ENCODE measurements at regions not wholly inside any gene's neighbourhood (a gene's known extent, or its start where the extent isn't known, plus 50 kb on each side); places are given as distances from the start of the nearest gene placed in this dataset.

DNA sequence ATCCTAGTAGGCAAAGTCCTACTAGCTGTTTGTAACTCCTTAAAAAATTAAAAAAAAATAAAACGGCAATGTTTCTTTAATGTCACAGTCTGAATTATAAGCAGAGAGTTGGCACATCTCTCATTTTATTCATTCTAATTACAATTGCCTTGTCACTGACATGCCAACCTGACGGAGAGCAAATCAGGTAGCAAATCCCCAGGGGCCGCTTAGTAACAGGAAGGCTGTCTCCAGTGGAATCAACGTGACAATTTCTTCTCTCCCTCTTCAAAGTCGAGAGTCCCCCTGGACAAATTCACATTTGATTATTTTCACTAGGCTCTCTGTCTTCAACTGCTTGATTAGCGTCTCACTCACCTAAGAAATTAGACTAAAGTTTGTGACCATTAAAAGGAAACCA is 1598.9 kb upstream of the PIK3C3 start:
- no peak for TF ChIP-seq GABPA (IDR thresholded peaks at IDR 0.05 in 1 of 2, conservative IDR thresholded peaks at IDR 0.05 in 1 of 2)
- TF ChIP-seq JUND (IDR thresholded peaks at IDR 0.05), result no peak

Data from liver (tissue), 2 donors.